GM18498 (cell line): ENCODE measurements at regions not wholly inside any gene's neighbourhood (a gene's known extent, or its start where the extent isn't known, plus 50 kb on each side); places are given as distances from the start of the nearest gene placed in this dataset.
A peak's percentile ranks its signal among the peaks of the same experiment; 100 is the strongest.
"Not testable (repeated sequence)": the region's sequence is repeated elsewhere in the genome, so short reads cannot be mapped to it uniquely, and the experiment has no call there.

Experiments used
- ATAC-seq: cut with Tn5 transposase; IDR thresholded peaks from one replicate; pipeline ENCODE4 v1.9.1; 2021; ENCODE audit warnings: mild to moderate bottlenecking, moderate library complexity; ENCODE audit not compliant: unreplicated experiment

- peak; percentile 98 for ATAC-seq
Observed at GRCh38 chr5:50501491-50502228, 60.6 kb upstream of the EMB start.

- not testable (repeated sequence) for ATAC-seq
Observed at GRCh38 chr5:50513028-50513457, 72.0 kb upstream of the EMB start.

GRCh38 chr5:50521060-50521459, 80.0 kb upstream of the EMB start:
- ATAC-seq: not testable (repeated sequence)

- ATAC-seq: not testable (repeated sequence)
Observed at GRCh38 chr5:50527514-50528060, 86.5 kb upstream of the EMB start.

DNA sequence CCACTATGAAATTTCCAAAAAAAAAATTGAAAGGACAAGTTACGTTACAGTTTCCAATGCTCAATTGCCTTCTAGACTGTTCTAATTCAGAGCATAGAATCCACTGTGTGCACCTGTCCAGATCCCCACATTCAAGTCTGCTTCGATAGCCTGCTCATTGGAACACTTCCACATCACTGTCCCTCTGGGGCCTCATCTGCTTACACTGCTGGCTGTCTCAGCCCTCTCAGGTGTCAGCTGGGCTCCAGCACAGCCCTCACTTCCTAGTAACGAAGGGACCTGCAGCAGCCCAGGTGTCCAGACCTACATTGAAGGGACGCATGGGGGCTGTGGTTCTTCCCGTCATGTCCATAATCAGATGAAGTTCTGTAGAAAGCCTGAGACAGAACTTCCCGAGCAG, 94.3 kb upstream of the EMB start:
- no peak for ATAC-seq

- not testable (repeated sequence) for ATAC-seq
Observed at GRCh38 chr5:50537534-50537933, 96.4 kb upstream of the EMB start.

DNA sequence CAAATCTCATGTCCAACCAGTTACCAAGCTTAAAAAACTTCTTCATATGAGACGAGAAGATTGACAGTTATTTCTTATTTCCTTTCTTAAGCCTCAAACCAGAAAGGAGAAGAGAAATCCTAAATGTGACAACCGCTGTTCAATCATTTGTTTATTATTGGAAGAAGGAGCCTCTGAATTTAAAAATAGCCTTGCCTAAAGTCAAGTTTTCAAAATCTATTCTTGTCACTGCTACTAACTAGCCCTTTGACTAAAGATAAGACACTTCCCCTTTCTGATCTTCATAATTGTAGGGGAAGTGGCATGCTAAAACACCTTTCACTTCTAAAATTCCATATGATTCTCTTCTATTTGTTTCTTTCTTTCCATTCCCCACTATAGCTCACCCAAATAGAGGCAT, 106.2 kb upstream of the EMB start:
- ATAC-seq: peak; percentile 93

DNA sequence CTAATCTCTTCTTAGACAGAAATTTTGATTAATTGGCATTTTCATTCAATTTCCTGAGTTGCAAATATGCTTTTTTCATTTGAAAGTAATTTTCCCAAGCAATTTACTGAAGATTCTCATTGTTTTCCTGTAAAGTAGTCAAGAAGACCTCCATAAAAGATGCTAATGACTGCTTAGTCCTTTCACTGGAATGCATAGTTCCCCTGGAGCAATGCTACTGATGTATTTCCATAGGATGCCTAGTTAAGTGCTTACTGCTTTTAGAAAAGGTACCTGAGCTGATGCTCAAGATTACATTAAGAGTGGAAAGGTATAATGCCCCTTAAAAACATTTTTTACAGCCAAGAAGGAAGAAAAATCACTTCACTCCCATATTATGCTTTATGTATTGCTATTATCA, 109.2 kb upstream of the EMB start:
- ATAC-seq: no peak

DNA sequence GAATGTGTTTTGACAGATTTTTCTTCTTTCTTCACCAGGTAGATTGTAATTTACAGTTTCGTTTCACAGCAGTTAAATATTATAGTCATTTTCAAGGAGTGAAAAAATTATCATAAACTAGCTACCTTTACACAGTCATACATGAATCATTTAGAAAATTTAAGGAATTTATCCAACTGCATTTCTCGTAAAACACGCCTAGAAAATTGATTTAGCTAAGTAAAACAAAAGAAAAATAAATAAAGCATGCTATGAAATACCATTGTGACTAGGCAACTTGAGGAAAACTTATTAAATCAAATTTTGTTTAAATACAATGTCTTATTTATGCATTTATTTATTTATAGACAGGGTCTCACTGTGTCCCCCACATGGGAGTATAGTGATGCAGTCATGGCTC, 109.9 kb upstream of the EMB start:
- no peak for ATAC-seq

DNA sequence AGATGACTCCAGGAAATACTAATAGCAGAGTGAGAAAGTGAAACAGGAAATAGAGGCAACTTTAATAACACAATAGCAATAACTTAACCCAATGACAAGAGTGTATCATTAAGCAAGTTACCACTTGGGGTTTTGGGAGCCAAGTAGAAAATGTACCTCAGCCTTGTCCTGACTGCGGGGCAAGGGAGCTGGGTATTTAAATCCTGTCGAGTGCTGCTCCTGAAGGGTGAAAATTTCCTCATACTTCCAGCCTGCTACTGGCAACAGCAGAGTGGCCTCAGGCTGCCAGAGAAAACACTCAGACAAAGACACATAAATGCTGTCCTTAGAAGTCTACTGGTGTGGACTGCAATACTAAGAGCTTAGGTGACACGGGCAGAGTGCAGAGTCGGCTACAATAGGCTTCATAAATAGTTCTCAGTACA, 112.5 kb upstream of the EMB start:
- ATAC-seq: no peak

DNA sequence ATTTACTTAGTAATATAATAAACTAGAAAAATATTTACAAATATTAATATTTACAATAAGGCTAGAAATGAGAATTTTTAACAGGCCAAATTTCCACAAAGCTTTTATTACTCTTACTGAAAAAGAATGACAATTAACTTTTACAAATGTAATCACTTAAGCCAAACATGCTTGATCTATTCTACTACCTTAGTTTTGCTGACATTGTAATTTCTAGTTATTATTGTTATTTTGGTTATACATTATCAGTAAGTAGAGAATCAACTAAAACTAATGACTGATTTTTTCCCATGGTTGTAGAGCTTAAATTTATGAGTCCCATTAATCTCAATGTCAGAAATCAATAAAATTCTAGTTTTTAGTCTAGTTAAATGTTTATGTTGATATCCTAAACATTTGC, 107.8 kb upstream of the PARP8 start:
- not testable (repeated sequence) for ATAC-seq

DNA sequence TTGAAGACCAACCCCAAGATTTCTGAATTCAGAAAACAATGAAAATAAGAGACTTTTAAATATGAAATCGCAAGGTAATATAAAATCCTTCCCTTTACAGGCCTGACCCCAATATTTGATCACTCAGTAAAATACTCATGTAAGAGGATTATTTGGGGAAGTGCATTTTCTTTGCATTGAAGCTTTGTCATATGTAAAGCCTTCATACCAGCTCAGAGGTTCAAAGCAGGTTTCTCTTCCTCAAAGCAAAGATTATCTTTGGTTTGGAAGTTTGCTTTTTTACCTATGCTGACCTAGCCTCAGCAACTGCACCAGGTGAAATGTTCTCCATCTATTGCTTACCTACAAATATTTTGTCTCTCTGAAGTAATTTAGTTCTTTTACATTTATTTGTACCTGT, 106.5 kb upstream of the PARP8 start:
- no peak for ATAC-seq

GRCh38 chr5:50562694-50563093, 103.7 kb upstream of the PARP8 start:
- no peak for ATAC-seq

DNA sequence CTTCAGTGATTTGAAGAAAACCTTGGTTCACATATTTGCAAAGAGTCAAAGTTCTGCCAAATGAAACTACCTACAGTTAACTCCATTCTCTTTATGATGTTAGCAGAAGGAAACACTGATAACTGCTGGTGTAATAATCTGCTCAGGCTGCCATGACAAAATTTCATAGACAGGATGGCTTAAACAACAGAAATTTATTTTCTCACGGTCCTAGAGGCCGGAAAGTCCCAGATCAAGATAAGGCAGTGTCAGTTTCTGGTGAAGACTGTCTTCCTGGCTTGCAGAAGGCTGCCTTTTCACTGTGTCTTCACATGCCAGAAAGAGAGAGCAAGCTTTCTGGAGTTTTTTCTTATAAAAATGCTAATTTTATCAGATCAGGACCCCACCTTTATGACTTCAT, 102.4 kb upstream of the PARP8 start:
- peak; percentile 93 for ATAC-seq

DNA sequence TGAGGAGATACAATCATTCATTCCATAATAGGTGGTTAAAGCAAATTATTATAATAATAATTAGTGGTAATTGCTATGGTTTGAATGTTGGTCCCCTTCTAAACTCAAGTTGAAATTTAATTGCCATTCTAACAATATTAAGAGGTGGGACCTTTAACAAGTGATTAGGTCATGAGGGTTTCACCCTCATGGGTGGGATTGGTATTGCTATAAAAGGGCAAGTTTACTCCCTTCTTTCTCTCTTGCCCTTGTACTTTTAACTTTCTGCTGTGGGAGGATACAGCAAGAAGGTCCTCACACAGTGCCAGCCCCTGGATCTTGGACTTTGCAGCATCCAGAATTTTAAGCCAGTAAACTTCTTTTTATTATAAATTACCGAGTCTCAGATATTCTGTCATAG, 101.9 kb upstream of the PARP8 start:
- no peak for ATAC-seq

DNA sequence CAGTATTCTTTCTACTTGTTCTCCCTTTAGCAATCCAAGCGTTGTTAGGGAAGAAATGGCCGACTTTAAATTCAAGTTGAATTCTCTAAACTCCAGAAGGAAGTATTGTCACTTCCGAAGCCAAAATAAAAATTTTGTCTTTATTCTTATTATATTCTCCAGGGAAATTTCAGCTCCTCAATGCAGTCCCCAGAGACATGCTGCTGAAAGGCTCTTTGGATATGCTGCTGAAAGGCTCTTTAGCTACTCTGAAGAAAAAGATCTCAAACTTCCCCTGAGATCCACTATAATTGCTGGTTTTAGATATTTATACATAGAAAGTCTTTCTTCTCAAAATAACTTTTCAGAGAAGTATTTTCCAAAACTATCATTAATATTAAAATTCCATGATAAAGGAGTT, 92.3 kb upstream of the PARP8 start:
- no peak for ATAC-seq

DNA sequence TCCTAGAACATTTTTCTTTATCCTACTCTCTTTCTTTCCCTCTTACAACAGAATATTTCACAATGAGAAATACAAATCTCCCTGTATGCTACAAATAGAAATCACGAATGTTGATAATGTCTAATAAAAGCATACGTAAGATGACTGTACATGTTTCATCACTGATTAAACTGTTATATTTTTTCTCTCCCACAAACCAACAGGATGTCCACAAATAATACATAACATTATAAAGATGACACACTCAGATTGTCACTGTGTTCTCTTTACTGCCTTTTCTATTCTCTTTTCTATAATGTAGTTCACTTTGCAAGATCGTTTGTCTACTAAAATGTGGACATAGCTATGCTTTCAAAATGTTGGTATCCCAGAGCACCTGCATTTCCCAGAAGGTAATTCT, 90.7 kb upstream of the PARP8 start:
- no peak for ATAC-seq

DNA sequence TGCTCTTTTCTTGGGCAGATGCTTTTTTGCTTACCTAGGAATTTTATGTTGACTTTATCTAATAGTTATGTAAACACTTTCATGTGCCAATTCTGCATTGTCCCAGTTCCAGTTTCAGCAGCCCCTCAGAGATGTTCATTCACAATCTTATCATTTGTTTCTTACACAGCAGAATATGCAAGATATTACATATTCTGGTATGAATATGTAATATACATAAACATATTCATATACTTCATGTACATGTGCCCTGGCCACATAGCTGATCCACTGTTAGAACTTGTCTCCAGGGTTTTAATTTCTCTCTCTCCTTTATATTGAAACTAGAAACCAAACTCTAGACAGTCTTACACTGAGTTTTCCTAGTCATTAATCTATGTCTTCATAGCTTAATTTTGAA, 90.2 kb upstream of the PARP8 start:
- ATAC-seq: no peak

GRCh38 chr5:50576686-50577256, 89.7 kb upstream of the PARP8 start:
- ATAC-seq: peak; percentile 44

DNA sequence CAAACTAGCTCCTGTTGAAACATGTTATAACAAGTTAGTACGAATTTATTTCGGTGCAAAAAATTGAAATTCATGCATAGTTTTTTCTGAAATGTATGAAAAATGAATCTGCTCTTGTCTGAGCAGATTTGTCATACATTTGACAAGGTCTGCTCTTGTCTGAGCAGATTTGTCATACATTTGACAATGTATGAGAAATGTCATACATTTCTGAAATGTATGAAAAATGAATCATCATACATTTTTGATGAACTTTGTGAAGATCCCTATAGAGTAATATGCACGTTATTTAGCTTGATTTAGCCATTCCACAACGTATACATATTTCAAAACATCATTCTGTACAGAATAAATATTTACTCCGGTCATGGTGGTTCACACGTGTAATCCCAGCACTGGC, 85.9 kb upstream of the PARP8 start:
- ATAC-seq: no peak

- not testable (repeated sequence) for ATAC-seq
Observed at GRCh38 chr5:50581845-50582244, 84.6 kb upstream of the PARP8 start.

DNA sequence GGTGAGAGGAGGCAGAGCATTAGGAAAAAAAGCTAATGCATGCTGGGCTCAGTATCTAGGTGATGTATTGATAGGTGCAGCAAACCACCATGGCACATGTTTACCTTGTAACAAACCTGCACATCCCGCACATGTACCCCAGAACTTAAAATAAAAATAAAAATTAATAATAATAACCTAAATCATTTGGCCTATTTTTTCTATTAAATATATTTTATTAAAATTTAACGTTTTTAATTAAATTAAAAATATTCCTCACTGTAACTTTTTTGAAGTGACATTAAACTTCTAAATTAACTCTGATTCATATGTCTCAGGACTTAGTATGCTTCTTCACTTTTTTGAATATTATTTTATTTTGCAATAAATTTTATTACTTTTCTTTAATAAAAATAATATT, 83.7 kb upstream of the PARP8 start:
- ATAC-seq: no peak
